CD4-positive, CD25-positive, alpha-beta regulatory T cell (primary cell): ENCODE measurements at regions not wholly inside any gene's neighbourhood (a gene's known extent, or its start where the extent isn't known, plus 50 kb on each side); places are given as distances from the start of the nearest gene placed in this dataset.

Experiments
- ATAC-seq, 2 donors: fragments of 150-1000 bp; cut with Tn5 transposase; one replicate each; pipeline ENCODE4 v1.10.0; 2021; ENCODE audit warnings: low read depth in 2 of 2, moderate number of reproducible peaks in 2 of 2, moderate library complexity in 1 of 2
- DNase-seq, 3 donors: peaks; one replicate each; pipeline versions ENCODE4 v3.0.0 to v3.0.0-alpha.2; 2012 to 2022; ENCODE audit warnings: mixed read lengths in 1 of 3
- H3K27ac ChIP-seq: one replicate; pipeline ENCODE4 v1.7.0; 2013; ENCODE audit warnings: mild to moderate bottlenecking, low read length; ENCODE audit not compliant: insufficient read depth, poor library complexity, severe bottlenecking
- H3K27me3 ChIP-seq: one replicate; pipeline ENCODE4 v1.7.0; 2013; ENCODE audit warnings: low read length; ENCODE audit not compliant: control insufficient read depth, insufficient read depth
- H3K36me3 ChIP-seq: one replicate; pipeline ENCODE4 v1.7.0; 2013; ENCODE audit warnings: mild to moderate bottlenecking, low read length, moderate library complexity; ENCODE audit not compliant: control insufficient read depth, insufficient read depth
- H3K4me1 ChIP-seq: 2 replicates; pipeline ENCODE4 v1.7.0; 2013; ENCODE audit warnings: mild to moderate bottlenecking, low read length; ENCODE audit not compliant: insufficient read depth, control insufficient read depth, poor library complexity, severe bottlenecking
- H3K4me3 ChIP-seq: one replicate; pipeline ENCODE4 v1.7.0; 2013; ENCODE audit warnings: low read depth, mild to moderate bottlenecking, low read length, moderate library complexity
- H3K9me3 ChIP-seq, 2 experiments: 1 replicate in 1 of 2; 2 replicates in 1 of 2; pipeline ENCODE4 v1.7.0; 2013; ENCODE audit warnings: low read length in 2 of 2, mild to moderate bottlenecking in 1 of 2, moderate library complexity in 1 of 2; ENCODE audit not compliant: control insufficient read depth in 2 of 2
- H3K27ac Mint-ChIP-seq, 3 donors: one replicate each; pipeline ENCODE4 v1.8.0; 2020 to 2022; ENCODE audit warnings: mild to moderate bottlenecking in 3 of 3, mixed read lengths in 3 of 3, moderate library complexity in 2 of 3
- H3K27me3 Mint-ChIP-seq: one replicate; pipeline ENCODE4 v1.8.0; 2022; ENCODE audit warnings: mild to moderate bottlenecking, mixed read lengths
- H3K36me3 Mint-ChIP-seq: one replicate; pipeline ENCODE4 v1.8.0; 2020; ENCODE audit warnings: mixed read lengths
- H3K4me1 Mint-ChIP-seq, 4 donors: one replicate each; pipeline ENCODE4 v1.8.0; 2020 to 2022; ENCODE audit warnings: mixed read lengths in 4 of 4, mild to moderate bottlenecking in 1 of 4
- H3K4me3 Mint-ChIP-seq, 4 donors: one replicate each; pipeline ENCODE4 v1.8.0; 2020 to 2022; ENCODE audit warnings: mild to moderate bottlenecking in 4 of 4, mixed read lengths in 4 of 4, moderate library complexity in 3 of 4
- H3K9me3 Mint-ChIP-seq, 7 donors: one replicate each; pipeline ENCODE4 v1.8.0; 2020 to 2022; ENCODE audit warnings: mixed read lengths in 7 of 7, mild to moderate bottlenecking in 3 of 7, moderate library complexity in 2 of 7

DNA sequence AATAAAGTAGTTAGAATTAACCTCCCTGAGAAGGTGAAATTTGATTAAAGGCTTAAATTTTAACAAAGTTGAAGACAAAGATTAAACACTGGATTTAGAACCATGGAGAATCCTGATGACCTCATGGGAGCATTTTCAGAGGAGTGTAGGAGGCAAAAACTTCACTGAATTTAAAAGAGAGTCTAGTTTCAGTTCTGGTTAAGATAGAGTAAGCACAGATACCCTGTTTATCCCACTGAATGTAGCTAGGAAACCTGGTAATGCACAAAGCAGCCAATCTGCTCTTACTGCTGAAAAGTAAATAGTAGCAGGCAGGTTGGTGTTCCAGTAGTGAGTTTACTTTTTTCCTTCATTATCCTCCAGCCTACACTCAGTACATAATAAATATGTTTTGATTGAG is 654.9 kb upstream of the SYT4 start:
- no peak for DNase-seq
- H3K9me3 ChIP-seq: no peaks in the 10 kb centered on the region
- no peaks in the 10 kb centered on the region for H3K27me3 Mint-ChIP-seq
- H3K4me1 Mint-ChIP-seq: no peaks in the 10 kb centered on the region
- H3K4me3 ChIP-seq: no peak overlapping the region
- no peaks in the 10 kb centered on the region for H3K36me3 ChIP-seq
- no peaks in the 10 kb centered on the region for H3K27me3 ChIP-seq
- no peak for ATAC-seq
- H3K27ac ChIP-seq: no peak overlapping the region
- no peaks in the 10 kb centered on the region for H3K4me1 ChIP-seq
- peaks cover 0 to 14% (median 4%) of the 10 kb centered on the region in 7 donors for H3K9me3 Mint-ChIP-seq
- no peaks in the 10 kb centered on the region for H3K36me3 Mint-ChIP-seq
- H3K4me3 Mint-ChIP-seq: no peak overlapping the region
- H3K27ac Mint-ChIP-seq: no peak overlapping the region

DNA sequence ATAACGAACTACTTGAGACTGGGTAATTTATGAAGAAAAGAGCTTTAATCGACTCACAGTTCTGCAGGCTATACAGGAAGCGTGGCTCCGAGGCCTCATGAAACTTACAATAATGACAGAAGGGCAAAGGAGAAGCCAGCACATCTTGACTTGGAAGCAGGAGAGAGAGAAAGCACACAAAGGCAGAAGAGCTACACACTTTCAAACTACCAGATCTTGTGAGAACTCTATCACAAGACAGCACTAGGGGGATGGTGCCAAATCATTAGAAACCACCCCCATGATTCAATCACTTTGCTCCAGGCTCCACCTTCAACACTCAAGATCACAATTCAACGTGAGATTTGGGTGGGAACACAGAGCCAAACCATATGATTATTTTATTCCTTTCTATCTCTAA is 655.9 kb upstream of the SYT4 start:
- no peak overlapping the region for H3K4me3 ChIP-seq
- H3K27ac ChIP-seq: no peak overlapping the region
- no peak overlapping the region for H3K27ac Mint-ChIP-seq
- H3K9me3 ChIP-seq: no peaks in the 10 kb centered on the region
- no peaks in the 10 kb centered on the region for H3K27me3 Mint-ChIP-seq
- H3K36me3 Mint-ChIP-seq: no peaks in the 10 kb centered on the region
- no peaks in the 10 kb centered on the region for H3K27me3 ChIP-seq
- no peaks in the 10 kb centered on the region for H3K4me1 ChIP-seq
- no peak for DNase-seq
- peaks cover 0 to 14% (median 4%) of the 10 kb centered on the region in 7 donors for H3K9me3 Mint-ChIP-seq
- peak overlapping the region in 1 of 4 donors; percentile 54 for H3K4me3 Mint-ChIP-seq
- no peak for ATAC-seq
- H3K4me1 Mint-ChIP-seq: no peaks in the 10 kb centered on the region
- H3K36me3 ChIP-seq: no peaks in the 10 kb centered on the region

DNA sequence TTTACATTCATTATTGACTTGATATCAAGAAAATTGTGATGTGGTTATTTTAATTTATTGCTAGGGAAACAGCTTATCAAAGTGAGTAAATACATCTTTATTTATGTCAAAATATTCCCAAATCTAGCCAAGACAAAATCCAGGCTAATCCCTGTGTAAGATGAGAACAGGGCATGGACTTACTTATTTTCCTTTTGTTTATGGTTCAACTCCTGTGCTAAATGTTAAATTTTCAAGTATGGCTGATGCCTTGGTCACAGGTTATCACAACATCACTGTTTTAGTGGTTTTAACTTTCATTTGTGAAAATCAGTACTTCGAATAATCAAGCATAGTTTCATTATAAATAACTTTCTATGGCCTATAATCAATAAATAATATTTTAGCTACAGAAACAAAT is 657.0 kb upstream of the SYT4 start:
- Mint-ChIP-seq H3K4me3 (no peak overlapping the region), H3K4me1 (no peaks in the 10 kb centered on the region), H3K36me3 (no peaks in the 10 kb centered on the region), H3K27ac (no peak overlapping the region), H3K9me3 (peaks cover 0 to 16% (median 1%) of the 10 kb centered on the region in 7 donors), H3K27me3 (no peaks in the 10 kb centered on the region)
- Histone ChIP-seq H3K9me3 (no peaks in the 10 kb centered on the region), H3K27ac (no peak overlapping the region), H3K27me3 (no peaks in the 10 kb centered on the region), H3K36me3 (no peaks in the 10 kb centered on the region), H3K4me3 (no peak overlapping the region), H3K4me1 (no peaks in the 10 kb centered on the region)
- DNase-seq (no peak), ATAC-seq (no peak)

DNA sequence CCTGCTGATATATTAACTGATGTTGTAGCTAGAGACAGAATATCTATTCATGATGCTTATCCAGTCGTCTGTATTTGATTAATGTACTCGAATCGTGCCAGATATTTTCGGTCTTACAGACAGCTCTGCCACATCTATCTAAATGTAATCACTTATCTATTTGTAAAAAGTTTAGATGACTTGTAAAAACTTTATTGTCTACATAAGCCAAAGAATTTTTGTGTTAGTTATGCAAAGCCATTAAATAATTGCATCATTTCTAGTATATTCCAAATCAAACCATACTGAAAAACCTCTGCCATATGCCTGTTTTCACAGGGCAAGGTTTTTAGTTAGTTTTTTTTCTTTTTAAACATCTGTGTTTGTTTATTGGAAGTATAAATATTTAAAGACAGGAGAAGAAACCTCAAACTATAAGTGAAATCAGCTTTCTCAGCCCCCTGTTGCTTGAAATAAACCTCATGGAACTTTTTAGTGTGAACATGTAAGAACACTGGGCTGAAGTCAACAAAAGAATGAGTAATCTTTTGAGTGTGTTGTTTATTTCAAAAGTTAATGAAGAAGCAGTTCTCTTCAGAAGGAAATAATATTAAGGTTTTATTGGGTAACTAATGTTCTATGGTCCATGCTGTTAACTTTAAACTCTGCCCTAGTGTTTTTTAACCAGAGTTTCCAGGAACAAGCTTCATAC is 657.6 kb upstream of the SYT4 start:
- Histone ChIP-seq H3K36me3 (no peaks in the 10 kb centered on the region), H3K27me3 (no peaks in the 10 kb centered on the region), H3K9me3 (no peaks in the 10 kb centered on the region), H3K4me1 (no peaks in the 10 kb centered on the region), H3K4me3 (no peak overlapping the region), H3K27ac (no peak overlapping the region)
- no peak for ATAC-seq
- Mint-ChIP-seq H3K4me1 (no peaks in the 10 kb centered on the region), H3K36me3 (no peaks in the 10 kb centered on the region), H3K9me3 (peaks cover 0 to 18% (median 1%) of the 10 kb centered on the region in 7 donors), H3K27ac (no peak overlapping the region), H3K27me3 (no peaks in the 10 kb centered on the region), H3K4me3 (no peak overlapping the region)
- DNase-seq: no peak

DNA sequence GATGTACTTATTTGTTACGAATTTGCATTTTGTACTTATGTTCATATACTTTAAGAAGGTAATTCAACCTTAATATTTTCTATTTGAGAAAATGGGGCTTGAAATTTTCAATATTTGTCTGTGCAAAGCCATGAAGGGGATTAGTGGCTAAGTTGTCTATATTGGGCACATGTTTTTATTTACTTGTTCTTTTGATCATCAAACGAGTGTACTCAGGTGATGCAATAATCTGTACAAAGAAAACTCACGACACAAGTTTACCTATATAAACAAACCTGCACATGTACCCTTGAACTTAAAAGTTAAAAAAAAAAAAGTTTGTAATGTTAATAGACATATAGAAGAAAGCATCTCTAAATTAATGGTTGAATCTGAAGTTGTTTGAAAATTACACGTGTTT is 658.9 kb upstream of the SYT4 start:
- Mint-ChIP-seq H3K27ac (no peak overlapping the region), H3K4me1 (no peaks in the 10 kb centered on the region), H3K9me3 (peaks cover 0 to 18% (median 1%) of the 10 kb centered on the region in 7 donors), H3K4me3 (no peak overlapping the region), H3K36me3 (no peaks in the 10 kb centered on the region), H3K27me3 (no peaks in the 10 kb centered on the region)
- Histone ChIP-seq H3K27me3 (no peaks in the 10 kb centered on the region), H3K4me3 (no peak overlapping the region), H3K36me3 (no peaks in the 10 kb centered on the region), H3K9me3 (no peaks in the 10 kb centered on the region), H3K27ac (no peak overlapping the region), H3K4me1 (no peaks in the 10 kb centered on the region)
- DNase-seq (no peak), ATAC-seq (no peak)

DNA sequence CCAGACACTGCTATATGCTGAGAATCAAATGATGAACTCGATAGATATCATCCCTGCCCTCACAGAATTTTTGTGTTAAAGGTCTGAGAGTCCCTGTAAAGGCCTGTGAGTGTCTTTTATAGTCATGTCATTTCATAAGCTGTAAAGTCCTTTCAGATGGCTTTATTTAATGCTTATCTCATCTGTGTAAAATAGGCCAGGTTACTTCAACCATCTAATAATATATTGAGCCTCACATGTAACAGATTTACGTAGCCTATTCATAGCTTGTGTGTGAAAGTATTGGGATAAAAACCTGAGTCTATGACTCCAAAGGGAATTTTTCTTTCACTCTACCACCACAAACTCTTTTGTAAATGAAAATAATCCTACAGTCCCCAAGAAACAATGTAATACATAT is 672.0 kb upstream of the SYT4 start:
- peaks cover 0 to 13% (median 7%) of the 10 kb centered on the region in 7 donors for H3K9me3 Mint-ChIP-seq

DNA sequence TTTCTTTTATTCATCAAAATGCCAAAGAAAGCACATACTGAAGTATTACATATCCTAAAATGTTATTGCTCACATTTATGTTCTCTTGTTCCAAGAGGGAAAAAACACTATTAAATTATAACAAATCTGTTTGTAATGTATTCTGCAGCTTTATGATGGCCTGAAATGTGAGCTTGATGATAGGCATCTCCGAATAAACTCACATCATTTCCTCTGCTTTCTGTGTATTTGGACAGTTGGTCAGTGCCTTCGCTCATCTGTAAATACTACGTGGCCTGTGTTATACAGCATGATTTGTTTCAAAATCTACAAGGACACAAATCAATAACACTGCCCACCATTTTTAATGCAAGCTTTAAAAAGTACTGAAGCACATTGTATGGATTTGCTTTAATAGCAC is 672.8 kb upstream of the SYT4 start:
- Mint-ChIP-seq H3K27me3 (no peaks in the 10 kb centered on the region), H3K36me3 (no peaks in the 10 kb centered on the region), H3K9me3 (peaks cover 0 to 13% (median 7%) of the 10 kb centered on the region in 7 donors), H3K4me3 (no peak overlapping the region), H3K27ac (no peak overlapping the region), H3K4me1 (no peaks in the 10 kb centered on the region)
- Histone ChIP-seq H3K4me1 (no peaks in the 10 kb centered on the region), H3K27ac (no peak overlapping the region), H3K4me3 (no peak overlapping the region), H3K36me3 (no peaks in the 10 kb centered on the region), H3K27me3 (no peaks in the 10 kb centered on the region), H3K9me3 (peaks cover 0 to 6% of the 10 kb centered on the region in 2 experiments)
- DNase-seq: no peak
- no peak for ATAC-seq

More for the DNA sequence above, 672.0 kb upstream of the SYT4 start:
- no peak overlapping the region for H3K4me3 Mint-ChIP-seq
- no peak for ATAC-seq
- Histone ChIP-seq H3K9me3 (peaks cover 0 to 6% of the 10 kb centered on the region in 2 experiments), H3K36me3 (no peaks in the 10 kb centered on the region), H3K27ac (no peak overlapping the region), H3K27me3 (no peaks in the 10 kb centered on the region), H3K4me3 (no peak overlapping the region), H3K4me1 (no peaks in the 10 kb centered on the region)
- no peaks in the 10 kb centered on the region for H3K36me3 Mint-ChIP-seq
- no peak for DNase-seq
- no peaks in the 10 kb centered on the region for H3K4me1 Mint-ChIP-seq
- H3K27me3 Mint-ChIP-seq: no peaks in the 10 kb centered on the region
- H3K27ac Mint-ChIP-seq: no peak overlapping the region

DNA sequence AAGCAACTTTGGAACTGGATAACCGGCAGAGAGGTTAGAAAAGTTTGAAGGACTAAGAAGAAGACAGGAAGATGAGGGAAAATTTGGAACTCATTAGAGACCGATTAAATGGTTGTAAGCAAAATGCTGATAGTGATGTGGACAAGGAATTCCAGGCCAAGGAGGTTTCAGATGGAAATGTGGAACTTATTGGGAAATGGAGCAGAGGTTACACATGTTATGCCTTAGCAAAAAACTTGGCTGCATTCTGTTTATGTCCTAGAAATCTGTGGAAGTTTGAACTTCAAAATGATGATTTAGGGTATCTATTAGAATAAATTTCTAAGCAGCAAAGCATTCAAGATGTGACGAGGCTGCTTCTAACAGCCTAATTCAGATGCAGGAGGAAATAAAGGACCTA is 675.1 kb upstream of the SYT4 start:
- H3K27ac ChIP-seq: no peak overlapping the region
- H3K4me3 Mint-ChIP-seq: no peak overlapping the region
- no peaks in the 10 kb centered on the region for H3K4me1 Mint-ChIP-seq
- H3K36me3 ChIP-seq: no peaks in the 10 kb centered on the region
- ATAC-seq: no peak
- H3K36me3 Mint-ChIP-seq: no peaks in the 10 kb centered on the region
- H3K4me3 ChIP-seq: no peak overlapping the region
- H3K9me3 ChIP-seq: peaks cover 0 to 6% of the 10 kb centered on the region in 2 experiments
- no peak overlapping the region for H3K27ac Mint-ChIP-seq
- no peaks in the 10 kb centered on the region for H3K27me3 Mint-ChIP-seq
- H3K4me1 ChIP-seq: no peaks in the 10 kb centered on the region
- DNase-seq: no peak
- peaks cover 0 to 15% (median 4%) of the 10 kb centered on the region in 7 donors for H3K9me3 Mint-ChIP-seq
- H3K27me3 ChIP-seq: no peaks in the 10 kb centered on the region
